Upper lobe of right lung (tissue), 1 donor: ENCODE measurements at regions not wholly inside any gene's neighbourhood (a gene's known extent, or its start where the extent isn't known, plus 50 kb on each side); places are given as distances from the start of the nearest gene placed in this dataset.

Source experiments
- ATAC-seq: fragments of 200-7000 bp; cut with Tn5 transposase; one replicate; pipeline ENCODE4 v1.9.1; 2020; ENCODE audit warnings: mild to moderate bottlenecking, moderate library complexity
- DNase-seq: peaks from one replicate; pipeline ENCODE4 v3.0.0-alpha.2; 2020
- H3K27ac ChIP-seq: fragments of 200-600 bp; one replicate; pipeline ENCODE4 v1.8.0; 2022
- H3K27me3 ChIP-seq: fragments of 200-600 bp; one replicate; pipeline ENCODE4 v1.8.0; 2022; ENCODE audit warnings: mild to moderate bottlenecking
- H3K36me3 ChIP-seq: fragments of 200-600 bp; one replicate; pipeline ENCODE4 v1.8.0; 2022
- H3K4me1 ChIP-seq: fragments of 200-600 bp; one replicate; pipeline ENCODE4 v1.8.0; 2022
- H3K4me3 ChIP-seq: fragments of 200-600 bp; one replicate; pipeline ENCODE4 v1.8.0; 2022; ENCODE audit warnings: mild to moderate bottlenecking
- H3K9me3 ChIP-seq: fragments of 200-600 bp; one replicate; pipeline ENCODE4 v1.8.0; 2022
- intact Hi-C: fragments of 100-400 bp; cut with DNase I; formaldehyde crosslinking; loops from one replicate; pipeline ENCODE4 v1.11.0; 2022
- TF ChIP-seq, protein P1 (sequence below): fragments of 200-600 bp; IDR thresholded peaks from one replicate; pipeline ENCODE4 v1.8.0; 2022; ENCODE audit warnings: antibody characterized with exemption
- donor health status: DM: no; HTN: yes; CAD: no; lungs with severe emphysema.

GRCh38 chr11:56916162-56916561 lies 72.6 kb upstream of the OR5AK2 start:
- peak overlapping the region; percentile 17 for H3K27ac ChIP-seq
- no peak for DNase-seq
- intact Hi-C loops: no loop called here

DNA sequence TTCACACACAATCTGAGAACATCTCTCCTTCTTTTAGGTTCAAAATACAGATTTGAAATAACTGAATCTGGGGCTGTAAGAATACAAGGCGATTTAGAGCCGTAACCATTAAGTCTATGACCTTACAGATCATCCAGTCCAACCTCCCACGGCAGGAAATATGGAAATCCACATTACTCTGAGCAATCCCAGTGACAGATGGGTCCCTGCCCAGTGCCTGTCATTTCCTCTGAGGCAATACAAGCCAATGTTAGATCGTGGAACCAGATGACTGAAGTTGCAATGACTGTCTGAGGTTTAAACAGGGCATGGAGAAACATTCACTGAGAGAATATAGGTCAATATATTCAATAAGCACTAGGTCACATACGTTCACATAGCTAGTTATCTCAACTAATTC lies 77.4 kb upstream of the OR5AK2 start:
- Histone ChIP-seq H3K36me3 (no peaks in the 10 kb centered on the region), H3K4me3 (no peak overlapping the region), H3K4me1 (peaks cover 1% of the 10 kb centered on the region), H3K27me3 (no peaks in the 10 kb centered on the region), H3K27ac (no peak overlapping the region), H3K9me3 (no peaks in the 10 kb centered on the region)
- ATAC-seq (no peak), DNase-seq (no peak)
- intact Hi-C loops: no loop called here
- TF ChIP-seq, protein P1, sequence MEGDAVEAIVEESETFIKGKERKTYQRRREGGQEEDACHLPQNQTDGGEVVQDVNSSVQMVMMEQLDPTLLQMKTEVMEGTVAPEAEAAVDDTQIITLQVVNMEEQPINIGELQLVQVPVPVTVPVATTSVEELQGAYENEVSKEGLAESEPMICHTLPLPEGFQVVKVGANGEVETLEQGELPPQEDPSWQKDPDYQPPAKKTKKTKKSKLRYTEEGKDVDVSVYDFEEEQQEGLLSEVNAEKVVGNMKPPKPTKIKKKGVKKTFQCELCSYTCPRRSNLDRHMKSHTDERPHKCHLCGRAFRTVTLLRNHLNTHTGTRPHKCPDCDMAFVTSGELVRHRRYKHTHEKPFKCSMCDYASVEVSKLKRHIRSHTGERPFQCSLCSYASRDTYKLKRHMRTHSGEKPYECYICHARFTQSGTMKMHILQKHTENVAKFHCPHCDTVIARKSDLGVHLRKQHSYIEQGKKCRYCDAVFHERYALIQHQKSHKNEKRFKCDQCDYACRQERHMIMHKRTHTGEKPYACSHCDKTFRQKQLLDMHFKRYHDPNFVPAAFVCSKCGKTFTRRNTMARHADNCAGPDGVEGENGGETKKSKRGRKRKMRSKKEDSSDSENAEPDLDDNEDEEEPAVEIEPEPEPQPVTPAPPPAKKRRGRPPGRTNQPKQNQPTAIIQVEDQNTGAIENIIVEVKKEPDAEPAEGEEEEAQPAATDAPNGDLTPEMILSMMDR: no peak

More at GRCh38 chr11:56916162-56916561, 72.6 kb upstream of the OR5AK2 start:
- ATAC-seq: peak; percentile 91
- Histone ChIP-seq H3K4me1 (peaks cover 5% of the 10 kb centered on the region), H3K36me3 (no peaks in the 10 kb centered on the region), H3K4me3 (no peak overlapping the region), H3K9me3 (peaks cover 3% of the 10 kb centered on the region), H3K27me3 (no peaks in the 10 kb centered on the region)
- TF ChIP-seq, protein P1: no peak

DNA sequence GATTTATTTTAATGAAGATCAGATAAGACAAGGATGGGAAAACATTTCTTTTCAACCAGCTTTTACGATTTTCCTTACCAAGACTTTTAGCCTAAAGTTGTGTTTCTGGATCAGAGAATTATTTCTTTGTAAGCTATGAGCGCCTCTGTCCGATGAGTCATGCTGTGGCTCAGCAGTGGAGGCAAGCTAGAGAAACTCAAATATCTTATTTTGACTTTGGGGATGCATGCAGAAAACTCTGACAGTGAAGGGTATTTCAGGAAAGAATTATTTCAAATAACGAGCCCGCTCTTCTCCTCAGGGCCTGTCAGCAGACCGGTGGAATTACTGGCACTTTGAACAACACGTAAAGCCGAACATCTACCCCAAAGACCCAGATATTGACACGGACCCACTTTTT lies 77.9 kb upstream of the OR5AK2 start:
- no peaks in the 10 kb centered on the region for H3K9me3 ChIP-seq
- H3K36me3 ChIP-seq: no peaks in the 10 kb centered on the region
- no peak overlapping the region for H3K4me3 ChIP-seq
- intact Hi-C loops: no loop called here
- H3K27ac ChIP-seq: no peak overlapping the region
- TF ChIP-seq, protein P1: no peak
- DNase-seq: no peak
- no peak for ATAC-seq
- no peaks in the 10 kb centered on the region for H3K4me1 ChIP-seq
- H3K27me3 ChIP-seq: no peaks in the 10 kb centered on the region

DNA sequence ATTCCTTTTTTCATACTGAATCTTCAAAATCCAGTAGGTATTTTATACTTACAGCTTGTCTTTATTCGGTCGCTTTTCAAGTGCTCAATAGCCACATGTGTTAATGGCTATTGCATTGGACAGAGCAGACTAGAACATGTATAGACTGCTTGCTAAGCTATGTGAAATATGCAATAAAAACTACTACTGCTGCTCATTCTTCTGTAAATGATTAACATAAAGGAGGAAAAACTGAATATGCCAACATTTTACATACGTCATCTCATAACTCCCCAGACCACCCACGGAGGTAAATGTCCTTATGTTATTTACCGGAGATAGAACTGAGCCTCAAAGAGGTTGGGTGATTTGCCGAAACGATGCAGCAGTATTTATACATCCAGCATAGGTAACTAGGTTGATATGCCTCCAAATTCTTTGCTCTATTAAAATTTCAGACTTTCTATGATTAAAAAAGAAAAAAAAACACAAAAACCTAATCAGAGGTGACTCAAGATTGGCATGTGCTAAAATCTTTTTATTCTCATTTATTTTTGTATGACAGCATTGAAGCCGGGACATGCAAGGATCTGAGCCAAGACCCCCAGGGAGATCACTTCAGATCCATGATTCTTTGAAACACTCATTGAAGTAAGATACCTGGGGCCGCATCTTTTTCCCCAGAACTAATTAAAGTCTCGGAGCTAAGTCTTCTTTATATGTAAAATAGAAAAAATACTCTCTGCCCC lies 78.5 kb upstream of the OR5AK2 start:
- Histone ChIP-seq H3K27me3 (no peaks in the 10 kb centered on the region), H3K4me1 (no peaks in the 10 kb centered on the region), H3K4me3 (no peak overlapping the region), H3K9me3 (no peaks in the 10 kb centered on the region), H3K36me3 (no peaks in the 10 kb centered on the region), H3K27ac (no peak overlapping the region)
- no peak for ATAC-seq
- intact Hi-C loops: no loop called here
- no peak for DNase-seq
- TF ChIP-seq, protein P1: no peak

GRCh38 chr11:56909563-56909962 lies 79.2 kb upstream of the OR5AK2 start:
- no peaks in the 10 kb centered on the region for H3K9me3 ChIP-seq
- intact Hi-C loops: no loop called here
- no peaks in the 10 kb centered on the region for H3K27me3 ChIP-seq
- TF ChIP-seq, protein P1: no peak
- DNase-seq (no peak), ATAC-seq (no peak)
- no peaks in the 10 kb centered on the region for H3K4me1 ChIP-seq
- no peak overlapping the region for H3K4me3 ChIP-seq
- H3K36me3 ChIP-seq: no peaks in the 10 kb centered on the region
- no peak overlapping the region for H3K27ac ChIP-seq

DNA sequence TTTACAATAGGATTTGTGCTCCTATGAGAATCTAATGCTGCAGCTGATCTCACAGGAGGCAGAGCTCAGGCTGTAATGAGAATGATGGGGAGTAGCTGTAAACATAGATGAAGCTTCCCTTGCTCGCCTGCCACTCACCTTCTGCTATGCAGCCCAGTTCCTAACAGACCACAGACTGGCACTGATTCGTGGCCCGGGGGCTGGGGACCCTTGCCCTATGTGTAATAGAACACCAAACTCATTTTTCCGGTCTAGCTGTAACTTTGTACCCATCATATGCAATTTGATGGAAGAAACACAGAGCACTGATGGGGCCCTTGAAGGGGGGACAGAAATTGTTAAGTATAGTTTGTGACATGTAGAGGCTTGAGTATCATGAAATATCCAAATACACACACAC lies 79.6 kb upstream of the OR5AK2 start:
- intact Hi-C loops: no loop called here

More for the DNA sequence above, 79.6 kb upstream of the OR5AK2 start:
- Histone ChIP-seq H3K36me3 (no peaks in the 10 kb centered on the region), H3K9me3 (no peaks in the 10 kb centered on the region), H3K4me3 (no peak overlapping the region), H3K27ac (no peak overlapping the region), H3K4me1 (no peaks in the 10 kb centered on the region), H3K27me3 (no peaks in the 10 kb centered on the region)
- TF ChIP-seq, protein P1: no peak
- no peak for DNase-seq
- no peak for ATAC-seq
